HCT116 (cell line): ENCODE measurements at regions not wholly inside any gene's neighbourhood (a gene's known extent, or its start where the extent isn't known, plus 50 kb on each side); places are given as distances from the start of the nearest gene placed in this dataset.
A peak's percentile ranks its signal among the peaks of the same experiment; 100 is the strongest.
"Not testable (repeated sequence)": the region's sequence is repeated elsewhere in the genome, so short reads cannot be mapped to it uniquely, and the experiment has no call there.

Experiments
- ATF3 ChIP-seq: IDR thresholded peaks from 2 replicates; pipeline ENCODE4 v1.6.1; 2012
- CEBPB ChIP-seq: IDR thresholded peaks from 2 replicates; pipeline ENCODE4 v1.6.1; 2012; ENCODE audit warnings: low read depth
- CTCF ChIP-seq, 3 experiments: fragments of 200-600 bp in 1 of 3; sonication (generic) in 1 of 3; IDR thresholded peaks in 2 of 3; conservative IDR thresholded peaks in 1 of 3; 2 replicates each; pipeline ENCODE4 v1.5.1; 2012 to 2017; ENCODE audit warnings: low read depth in 2 of 3, low read length in 2 of 3, antibody characterized with exemption in 1 of 3, borderline replicate concordance in 1 of 3, control low read depth in 1 of 3, mild to moderate bottlenecking in 1 of 3, mixed read lengths in 1 of 3, mixed run types in 1 of 3, moderate library complexity in 1 of 3; ENCODE audit not compliant: insufficient read depth in 1 of 3
- ELF1 ChIP-seq: IDR thresholded peaks from 2 replicates; pipeline ENCODE4 v1.6.1; 2012; ENCODE audit warnings: low read depth, borderline replicate concordance
- MAX ChIP-seq: IDR thresholded peaks from 2 replicates; pipeline ENCODE4 v1.6.1; 2012
- POLR2A ChIP-seq: IDR thresholded peaks from 2 replicates; pipeline ENCODE4 v1.7.0; 2011; ENCODE audit warnings: borderline replicate concordance; ENCODE audit not compliant: insufficient read depth, insufficient read length; ENCODE audit errors: extremely low read depth
- POLR2AphosphoS5 ChIP-seq: IDR thresholded peaks from 2 replicates; pipeline ENCODE4 v1.6.1; 2011; ENCODE audit warnings: mild to moderate bottlenecking, low read depth, low read length, moderate library complexity
- RAD21 ChIP-seq: IDR thresholded peaks from 2 replicates; pipeline ENCODE4 v1.6.1; 2012; ENCODE audit warnings: low read depth, mild to moderate bottlenecking
- REST ChIP-seq: IDR thresholded peaks from 2 replicates; pipeline ENCODE4 v1.6.1; 2012; ENCODE audit warnings: low read depth
- SP1 ChIP-seq: IDR thresholded peaks from 2 replicates; pipeline ENCODE4 v1.6.1; 2012; ENCODE audit warnings: low read depth
- SRF ChIP-seq: IDR thresholded peaks from 2 replicates; pipeline ENCODE4 v1.6.1; 2012; ENCODE audit warnings: low read depth
- YY1 ChIP-seq: IDR thresholded peaks from 2 replicates; pipeline ENCODE4 v1.6.1; 2011; ENCODE audit warnings: low read length, low read depth, moderate library complexity, mild to moderate bottlenecking; ENCODE audit not compliant: insufficient replicate concordance; ENCODE audit errors: extremely low read depth
- ZBTB33 ChIP-seq: IDR thresholded peaks from 2 replicates; pipeline ENCODE4 v1.6.1; 2011; ENCODE audit warnings: mild to moderate bottlenecking, low read length, moderate library complexity; ENCODE audit not compliant: insufficient replicate concordance; ENCODE audit errors: extremely low read depth
- ZNF274 ChIP-seq: fragments of 200-500 bp; sonication (Bioruptor generic); IDR thresholded peaks from 2 replicates; pipeline ENCODE4 v1.6.1; 2014; ENCODE audit warnings: mild to moderate bottlenecking, low read depth, low read length, inconsistent platforms

GRCh38 chr1:120356170-120356569 lies 58.7 kb upstream of the NBPF8 start:
- TF ChIP-seq ATF3, POLR2AphosphoS5, POLR2A, YY1, REST, SP1, ZNF274, CEBPB, ELF1, SRF, MAX, ZBTB33: not testable (repeated sequence)
- TF ChIP-seq CTCF (IDR thresholded peaks at IDR 0.05 in 2 of 3, conservative IDR thresholded peaks at IDR 0.05 in 1 of 3; ENCODE audit: borderline replicate concordance in 1 of 3, insufficient read depth in 1 of 3, low read depth in 2 of 3, low read length in 2 of 3) (peak; percentile 15 to 21 (median 19); a peak in 1 of 6 replicates), RAD21 (peak; percentile 50)
